Neural cell (in vitro differentiated cells): ENCODE measurements at regions not wholly inside any gene's neighbourhood (a gene's known extent, or its start where the extent isn't known, plus 50 kb on each side); places are given as distances from the start of the nearest gene placed in this dataset.

Source experiments
- small RNA-seq, 3 experiments: library from RNA; depleted of rRNA; stranded (forward); fragments of <200 nt; gene quantifications; one replicate each; pipeline ENCODE3, GENCODE V24; 2012

Small RNAs in the stretch of these regions (small RNA-seq; reads per million reads assigned to genes)
- gene RF00002 (0.26 to 0.41 (median 0.36) reads per million in 3 experiments), gene RF00026 (0 reads per million in 3 experiments)
